Endothelial cell (in vitro differentiated cells): ENCODE measurements at regions not wholly inside any gene's neighbourhood (a gene's known extent, or its start where the extent isn't known, plus 50 kb on each side); places are given as distances from the start of the nearest gene placed in this dataset.
"Not testable (repeated sequence)": the region's sequence is repeated elsewhere in the genome, so short reads cannot be mapped to it uniquely, and the experiment has no call there.

Source experiments
- DNase-seq: peaks from one replicate; pipeline ENCODE4 v3.0.0; 2021; ENCODE audit warnings: low spot score
- H3K27ac Mint-ChIP-seq: one replicate; pipeline ENCODE4 v1.8.0; 2021; ENCODE audit warnings: mixed read lengths, inconsistent platforms; ENCODE audit not compliant: unreplicated experiment
- H3K27me3 Mint-ChIP-seq: one replicate; pipeline ENCODE4 v1.8.0; 2021; ENCODE audit warnings: mild to moderate bottlenecking, moderate library complexity, mixed read lengths, inconsistent platforms; ENCODE audit not compliant: unreplicated experiment
- H3K36me3 Mint-ChIP-seq: one replicate; pipeline ENCODE4 v1.8.0; 2021; ENCODE audit warnings: mild to moderate bottlenecking, low read depth, mixed read lengths, inconsistent platforms; ENCODE audit not compliant: unreplicated experiment
- H3K4me1 Mint-ChIP-seq: one replicate; pipeline ENCODE4 v1.8.0; 2021; ENCODE audit warnings: mild to moderate bottlenecking, mixed read lengths, inconsistent platforms; ENCODE audit not compliant: unreplicated experiment
- H3K4me3 Mint-ChIP-seq: one replicate; pipeline ENCODE4 v1.8.0; 2021; ENCODE audit warnings: mild to moderate bottlenecking, mixed read lengths, inconsistent platforms; ENCODE audit not compliant: unreplicated experiment
- H3K9me3 Mint-ChIP-seq: one replicate; pipeline ENCODE4 v1.8.0; 2021; ENCODE audit warnings: mixed read lengths, inconsistent platforms; ENCODE audit not compliant: unreplicated experiment
- CTCF ChIP-seq: fragments of 200-600 bp; sonication (generic); IDR thresholded peaks from one replicate; pipeline ENCODE4 v1.5.0; 2021; ENCODE audit warnings: antibody characterized with exemption; ENCODE audit not compliant: unreplicated experiment

- TF ChIP-seq CTCF, result no peak
- H3K4me3 Mint-ChIP-seq, result no peak overlapping the region
- peaks cover 10% of the 10 kb centered on the region for H3K4me1 Mint-ChIP-seq
- peaks cover 1% of the 10 kb centered on the region for H3K27me3 Mint-ChIP-seq
- DNase-seq, result no peak
- no peaks in the 10 kb centered on the region for H3K36me3 Mint-ChIP-seq
- peak overlapping the region; percentile 33 for H3K27ac Mint-ChIP-seq
- H3K9me3 Mint-ChIP-seq, result no peaks in the 10 kb centered on the region
Measured at GRCh38 chr4:125198916-125199315, 115.8 kb upstream of the FAT4 start.

GRCh38 chr4:125191874-125192459 is 122.8 kb upstream of the FAT4 start:
- H3K9me3 Mint-ChIP-seq, H3K27ac Mint-ChIP-seq, DNase-seq, H3K27me3 Mint-ChIP-seq, H3K36me3 Mint-ChIP-seq, H3K4me3 Mint-ChIP-seq, H3K4me1 Mint-ChIP-seq: not testable (repeated sequence)

- no peak for TF ChIP-seq CTCF
- no peak for DNase-seq
- Mint-ChIP-seq H3K9me3 (no peaks in the 10 kb centered on the region), H3K27ac (no peak overlapping the region), H3K4me1 (no peaks in the 10 kb centered on the region), H3K36me3 (no peaks in the 10 kb centered on the region), H3K4me3 (no peak overlapping the region), H3K27me3 (no peaks in the 10 kb centered on the region)
Measured at GRCh38 chr4:125191232-125191631, 123.5 kb upstream of the FAT4 start.

- H3K9me3 Mint-ChIP-seq, result no peaks in the 10 kb centered on the region
- no peak for TF ChIP-seq CTCF
- H3K27ac Mint-ChIP-seq, result no peak overlapping the region
- H3K36me3 Mint-ChIP-seq, result no peaks in the 10 kb centered on the region
- no peaks in the 10 kb centered on the region for H3K4me1 Mint-ChIP-seq
- no peak overlapping the region for H3K4me3 Mint-ChIP-seq
- H3K27me3 Mint-ChIP-seq, result no peaks in the 10 kb centered on the region
- DNase-seq, result no peak
Measured at GRCh38 chr4:125187226-125188176, 127.3 kb upstream of the FAT4 start.

GRCh38 chr4:125184116-125184515 is 130.6 kb upstream of the FAT4 start:
- no peak overlapping the region for H3K4me3 Mint-ChIP-seq
- H3K27ac Mint-ChIP-seq, result no peak overlapping the region
- no peak for TF ChIP-seq CTCF
- H3K9me3 Mint-ChIP-seq, result no peaks in the 10 kb centered on the region
- no peak for DNase-seq
- no peaks in the 10 kb centered on the region for H3K27me3 Mint-ChIP-seq
- no peaks in the 10 kb centered on the region for H3K4me1 Mint-ChIP-seq
- no peaks in the 10 kb centered on the region for H3K36me3 Mint-ChIP-seq
